ENCODE measurements at regions not wholly inside any gene's neighbourhood (a gene's known extent, or its start where the extent isn't known, plus 50 kb on each side); places are given as distances from the start of the nearest gene placed in this dataset.

DNA sequence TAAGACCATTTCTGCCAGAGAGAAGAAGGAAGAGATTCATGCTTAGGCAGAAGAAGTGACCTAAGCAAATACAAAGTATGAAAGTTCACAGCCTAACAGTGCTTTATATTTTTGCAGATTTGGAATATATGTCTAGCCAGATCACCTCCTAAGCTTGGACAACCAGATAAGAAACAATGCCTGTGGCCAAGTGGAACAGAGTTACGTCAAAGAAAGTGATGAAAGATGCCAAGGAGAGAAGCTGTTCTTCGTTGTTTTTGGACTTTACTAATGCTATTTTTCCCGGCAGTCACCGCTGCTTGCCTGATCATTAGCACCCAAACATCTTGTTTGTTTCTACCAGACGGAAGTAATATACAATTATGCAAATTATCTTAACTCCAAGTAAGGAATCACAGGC is 489.2 kb upstream of the C1orf87 start:
- TF ChIP-seq, protein P1, sequence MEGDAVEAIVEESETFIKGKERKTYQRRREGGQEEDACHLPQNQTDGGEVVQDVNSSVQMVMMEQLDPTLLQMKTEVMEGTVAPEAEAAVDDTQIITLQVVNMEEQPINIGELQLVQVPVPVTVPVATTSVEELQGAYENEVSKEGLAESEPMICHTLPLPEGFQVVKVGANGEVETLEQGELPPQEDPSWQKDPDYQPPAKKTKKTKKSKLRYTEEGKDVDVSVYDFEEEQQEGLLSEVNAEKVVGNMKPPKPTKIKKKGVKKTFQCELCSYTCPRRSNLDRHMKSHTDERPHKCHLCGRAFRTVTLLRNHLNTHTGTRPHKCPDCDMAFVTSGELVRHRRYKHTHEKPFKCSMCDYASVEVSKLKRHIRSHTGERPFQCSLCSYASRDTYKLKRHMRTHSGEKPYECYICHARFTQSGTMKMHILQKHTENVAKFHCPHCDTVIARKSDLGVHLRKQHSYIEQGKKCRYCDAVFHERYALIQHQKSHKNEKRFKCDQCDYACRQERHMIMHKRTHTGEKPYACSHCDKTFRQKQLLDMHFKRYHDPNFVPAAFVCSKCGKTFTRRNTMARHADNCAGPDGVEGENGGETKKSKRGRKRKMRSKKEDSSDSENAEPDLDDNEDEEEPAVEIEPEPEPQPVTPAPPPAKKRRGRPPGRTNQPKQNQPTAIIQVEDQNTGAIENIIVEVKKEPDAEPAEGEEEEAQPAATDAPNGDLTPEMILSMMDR (conservative IDR thresholded peaks at IDR 0.05; ENCODE audit: low read depth, low read length): no peak
- no peak for TF ChIP-seq EZH2 (IDR thresholded peaks at IDR 0.05; ENCODE audit: borderline replicate concordance, low read depth, low read length, poor library complexity, severe bottlenecking)

Data from A673 (cell line).